RWPE1 (cell line): ENCODE measurements at regions not wholly inside any gene's neighbourhood (a gene's known extent, or its start where the extent isn't known, plus 50 kb on each side); places are given as distances from the start of the nearest gene placed in this dataset.
"Not testable (repeated sequence)": the region's sequence is repeated elsewhere in the genome, so short reads cannot be mapped to it uniquely, and the experiment has no call there.

Experiments
- CTCF ChIA-PET: fragments of 350-600 bp; sonication (Branson Sonifier 250); formaldehyde crosslinking; extraction: SDS; loops from one replicate; lab custom pipeline; 2021; lab: Yijun Ruan, JAX
- POLR2A ChIA-PET: fragments of 400-600 bp; formaldehyde crosslinking; extraction: SDS; loops from one replicate; lab custom pipeline; 2020; ENCODE audit warnings: antibody characterized with exemption; ENCODE audit not compliant: low non-redundant PET; lab: Yijun Ruan, JAX
- DNase-seq: peaks from one replicate; pipeline ENCODE4 v3.0.0; 2012; ENCODE audit warnings: low spot score
- H3K27ac ChIP-seq: fragments of 450-650 bp; 2 replicates; pipeline ENCODE4 v1.5.1; 2017
- TF ChIP-seq, protein P1 (sequence below): fragments of 450-650 bp; conservative IDR thresholded peaks from 2 replicates; pipeline ENCODE4 v1.5.1; 2017; ENCODE audit warnings: low read depth, mild to moderate bottlenecking

GRCh38 chr20:4431446-4431845, 182.4 kb upstream of the ADRA1D start:
- TF ChIP-seq, protein P1, sequence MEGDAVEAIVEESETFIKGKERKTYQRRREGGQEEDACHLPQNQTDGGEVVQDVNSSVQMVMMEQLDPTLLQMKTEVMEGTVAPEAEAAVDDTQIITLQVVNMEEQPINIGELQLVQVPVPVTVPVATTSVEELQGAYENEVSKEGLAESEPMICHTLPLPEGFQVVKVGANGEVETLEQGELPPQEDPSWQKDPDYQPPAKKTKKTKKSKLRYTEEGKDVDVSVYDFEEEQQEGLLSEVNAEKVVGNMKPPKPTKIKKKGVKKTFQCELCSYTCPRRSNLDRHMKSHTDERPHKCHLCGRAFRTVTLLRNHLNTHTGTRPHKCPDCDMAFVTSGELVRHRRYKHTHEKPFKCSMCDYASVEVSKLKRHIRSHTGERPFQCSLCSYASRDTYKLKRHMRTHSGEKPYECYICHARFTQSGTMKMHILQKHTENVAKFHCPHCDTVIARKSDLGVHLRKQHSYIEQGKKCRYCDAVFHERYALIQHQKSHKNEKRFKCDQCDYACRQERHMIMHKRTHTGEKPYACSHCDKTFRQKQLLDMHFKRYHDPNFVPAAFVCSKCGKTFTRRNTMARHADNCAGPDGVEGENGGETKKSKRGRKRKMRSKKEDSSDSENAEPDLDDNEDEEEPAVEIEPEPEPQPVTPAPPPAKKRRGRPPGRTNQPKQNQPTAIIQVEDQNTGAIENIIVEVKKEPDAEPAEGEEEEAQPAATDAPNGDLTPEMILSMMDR, result no peak
- ChIA-PET CTCF (no interaction called here), POLR2A (no interaction called here)

GRCh38 chr20:4430826-4431225, 181.7 kb upstream of the ADRA1D start:
- CTCF ChIA-PET, DNase-seq, H3K27ac ChIP-seq: not testable (repeated sequence)
- POLR2A ChIA-PET, result interaction anchor here (0.7 kb wide), 1 partner anchor 163 kb away, joined by 5 read pairs; no protein-coding TSS in a partner anchor

More at GRCh38 chr20:4431446-4431845, 182.4 kb upstream of the ADRA1D start:
- DNase-seq, result no peak
- no peak overlapping the region for H3K27ac ChIP-seq

DNA sequence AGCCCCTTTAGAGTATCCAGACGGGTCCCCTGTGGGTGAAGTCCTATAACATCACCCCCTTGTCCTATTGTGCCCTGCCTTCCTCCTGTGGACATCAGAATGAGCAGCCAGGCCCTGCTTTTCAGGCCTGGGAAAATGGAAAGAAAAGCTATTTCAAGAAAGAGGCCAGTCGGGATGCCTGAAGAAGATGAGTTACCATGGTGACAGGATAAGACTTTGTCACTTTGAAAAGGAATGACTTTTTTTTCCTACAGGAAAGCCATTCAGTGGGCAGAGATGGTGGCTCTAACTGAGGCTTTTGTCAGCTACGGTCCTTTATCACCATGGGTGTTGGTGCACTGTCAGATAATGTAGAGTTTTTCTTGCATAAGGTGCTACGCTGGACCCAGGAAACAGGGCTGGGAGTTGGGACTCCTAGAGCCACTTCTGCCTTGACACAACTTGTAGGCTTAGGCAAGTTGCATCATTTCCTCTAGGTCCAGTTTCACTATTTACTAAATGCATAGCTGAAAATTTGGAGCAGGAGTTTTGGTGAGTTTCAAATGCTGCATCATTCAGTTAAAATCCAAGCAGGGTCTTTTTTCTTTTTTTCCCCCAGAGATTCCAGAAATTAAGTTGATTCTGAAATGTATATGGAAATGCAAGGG, 179.0 kb upstream of the ADRA1D start:
- CTCF ChIA-PET, result interaction anchor here (0.6 to 0.7 kb wide), 2 partner anchors 13 to 1535 kb away, joined by 4 to 6 read pairs; no protein-coding TSS in a partner anchor
- TF ChIP-seq, protein P1, result no peak
- DNase-seq, result no peak
- POLR2A ChIA-PET, result no interaction called here
- H3K27ac ChIP-seq, result no peak overlapping the region

GRCh38 chr20:4418141-4418540, 169.1 kb upstream of the ADRA1D start:
- no peak for DNase-seq
- TF ChIP-seq, protein P1, result no peak
- POLR2A ChIA-PET, result no interaction called here
- H3K27ac ChIP-seq, result no peak overlapping the region
- CTCF ChIA-PET, result no interaction called here

- no peak for DNase-seq
- POLR2A ChIA-PET, result no interaction called here
- no peak overlapping the region for H3K27ac ChIP-seq
- CTCF ChIA-PET, result interaction anchor here (0.6 kb wide), 1 partner anchor 13 kb away, joined by 4 read pairs; no protein-coding TSS in a partner anchor
- TF ChIP-seq, protein P1, result no peak
These were observed 166.2 kb upstream of the ADRA1D start for GRCh38 chr20:4415281-4415680.

DNA sequence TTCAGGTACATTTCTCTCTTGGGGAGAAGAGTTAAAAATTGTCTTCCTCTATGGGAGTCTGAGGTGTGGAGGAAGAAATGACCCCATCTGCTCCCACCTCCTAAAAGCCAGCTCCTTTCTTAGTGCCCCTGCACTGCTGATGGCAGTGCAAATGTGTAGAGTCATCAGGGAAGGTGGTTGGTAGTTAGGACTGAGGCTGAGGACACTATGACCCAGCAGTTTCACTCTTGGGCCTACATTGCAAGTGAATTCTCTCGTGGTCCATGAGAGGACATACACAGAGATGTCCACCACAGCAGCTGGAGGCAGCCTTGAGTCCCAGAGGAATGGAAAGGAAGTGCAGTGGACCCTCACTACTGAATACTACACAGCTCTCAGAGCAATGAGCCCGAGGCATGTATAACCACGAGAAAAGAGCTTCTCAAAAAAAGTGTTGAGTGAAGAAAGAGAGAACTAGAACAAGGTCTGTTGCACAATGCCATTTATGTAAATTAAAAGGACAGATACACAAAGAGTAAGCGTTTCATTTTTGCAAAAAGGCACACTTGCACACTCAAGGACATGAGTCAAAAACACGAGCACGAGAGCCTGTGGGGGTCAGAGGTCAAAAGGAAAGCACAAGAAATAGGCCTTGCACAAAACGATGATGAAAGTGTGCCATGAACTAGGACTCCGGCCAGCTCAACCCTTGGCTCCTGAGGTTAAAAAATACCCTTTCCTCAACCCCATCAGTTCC, 164.4 kb upstream of the ADRA1D start:
- POLR2A ChIA-PET, result no interaction called here
- CTCF ChIA-PET, result interaction anchor here (0.5 to 0.7 kb wide), 3 partner anchors 13 to 394 kb away, joined by 3 read pairs; no protein-coding TSS in a partner anchor

More for the DNA sequence above, 164.4 kb upstream of the ADRA1D start:
- TF ChIP-seq, protein P1, result no peak
- H3K27ac ChIP-seq, result no peak overlapping the region
- no peak for DNase-seq
